A673 (cell line): ENCODE measurements at regions not wholly inside any gene's neighbourhood (a gene's known extent, or its start where the extent isn't known, plus 50 kb on each side); places are given as distances from the start of the nearest gene placed in this dataset.

ENCODE experiments used
- BruUV-seq: library from RNA; stranded (reverse); fragments of 400-500 nt; replicated peaks from 2 replicates; lab custom pipeline; 2021; lab: Mats Ljungman, UMichigan
- CTCF ChIA-PET: fragments of 300-600 bp; sonication (Branson Sonifier 250); formaldehyde crosslinking; loops from one replicate; lab custom pipeline; 2022; ENCODE audit warnings: antibody characterized with exemption; lab: Charles Lee
- POLR2A ChIA-PET: fragments of 300-600 bp; sonication (Branson Sonifier 250); formaldehyde crosslinking; loops from one replicate; lab custom pipeline; 2022; ENCODE audit warnings: antibody characterized with exemption; ENCODE audit not compliant: low non-redundant PET; lab: Charles Lee
- DNase-seq: peaks from one replicate; pipeline ENCODE4 v3.0.0-alpha.2; 2015; ENCODE audit warnings: low spot score
- H3K27ac ChIP-seq: fragments of 200-600 bp; sonication (generic); 2 replicates; pipeline ENCODE4 v1.5.1; 2016; ENCODE audit warnings: mixed run types, low read depth, mild to moderate bottlenecking, mixed read lengths, antibody characterized with exemption, low read length; ENCODE audit not compliant: poor library complexity, severe bottlenecking
- H3K27me3 ChIP-seq: fragments of 200-600 bp; sonication (generic); replicated peaks from 2 replicates; pipeline ENCODE4 v1.6.1; 2017; ENCODE audit warnings: mixed run types, low read depth, mild to moderate bottlenecking, mixed read lengths, antibody characterized with exemption, low read length; ENCODE audit not compliant: insufficient read depth, poor library complexity
- H3K36me3 ChIP-seq: fragments of 200-600 bp; sonication (generic); 2 replicates; pipeline ENCODE4 v1.6.1; 2016; ENCODE audit warnings: mixed run types, mild to moderate bottlenecking, mixed read lengths, antibody characterized with exemption, low read length; ENCODE audit not compliant: insufficient read depth, poor library complexity, severe bottlenecking
- H3K4me1 ChIP-seq: fragments of 200-600 bp; sonication (generic); 2 replicates; pipeline ENCODE4 v1.6.1; 2017; ENCODE audit warnings: mixed run types, mild to moderate bottlenecking, mixed read lengths, antibody characterized with exemption, low read length; ENCODE audit not compliant: insufficient read depth, poor library complexity, severe bottlenecking
- H3K4me3 ChIP-seq: fragments of 200-600 bp; sonication (generic); 2 replicates; pipeline ENCODE4 v1.5.1; 2016; ENCODE audit warnings: low read depth, mixed run types, mild to moderate bottlenecking, mixed read lengths, low read length; ENCODE audit not compliant: poor library complexity, severe bottlenecking
- H3K9me3 ChIP-seq: fragments of 200-600 bp; sonication (generic); 2 replicates; pipeline ENCODE4 v1.6.1; 2016; ENCODE audit warnings: mixed run types, low read depth, mild to moderate bottlenecking, mixed read lengths, antibody characterized with exemption, low read length; ENCODE audit not compliant: poor library complexity, severe bottlenecking
- EZH2 ChIP-seq: fragments of 200-600 bp; sonication (generic); IDR thresholded peaks from 2 replicates; pipeline ENCODE4 v1.6.1; 2017; ENCODE audit warnings: borderline replicate concordance, low read depth, mild to moderate bottlenecking, mixed read lengths, antibody characterized with exemption, low read length; ENCODE audit not compliant: poor library complexity, severe bottlenecking
- intact Hi-C: fragments of 100-400 bp; cut with micrococcal nuclease; formaldehyde crosslinking; loops from one replicate; pipeline ENCODE4 v1.10.0; 2022; ENCODE audit not compliant: unreplicated experiment
- TF ChIP-seq, protein P1 (sequence below): fragments of 300-800, 200-600 bp; sonication (generic); conservative IDR thresholded peaks from 2 replicates; pipeline ENCODE4 v1.5.1; 2017; ENCODE audit warnings: low read depth, mild to moderate bottlenecking, antibody characterized with exemption, low read length, moderate library complexity, mixed read lengths

DNA sequence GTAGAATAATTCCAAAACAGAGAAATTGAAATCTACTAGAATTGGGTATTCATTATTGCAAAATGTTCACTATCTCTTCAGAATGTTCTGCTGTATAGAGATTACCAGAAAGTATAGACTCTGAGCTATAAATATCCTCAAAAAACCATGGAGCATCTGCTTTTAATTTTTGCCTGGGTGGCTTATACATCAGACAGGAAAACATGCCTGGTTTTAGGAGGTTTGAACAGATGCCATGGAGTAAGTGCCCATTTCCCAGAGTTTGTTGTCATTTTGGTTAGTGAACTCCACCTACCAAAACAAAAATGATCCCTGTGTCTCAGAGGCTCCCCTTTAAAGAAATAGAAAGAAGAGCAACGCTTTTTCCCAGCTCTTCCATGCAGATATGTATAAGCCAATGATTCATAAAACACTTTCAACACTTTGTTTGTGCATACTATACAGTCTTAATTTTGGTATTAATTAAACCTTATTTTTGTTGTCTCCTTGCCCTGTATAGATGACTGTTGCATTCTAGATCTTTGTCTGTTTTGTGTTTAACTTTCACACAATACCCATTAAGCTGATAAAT lies 68.7 kb downstream of the MEPE start:
- Histone ChIP-seq H3K27ac (no peak overlapping the region), H3K27me3 (no peaks in the 10 kb centered on the region), H3K4me3 (no peak overlapping the region), H3K9me3 (no peaks in the 10 kb centered on the region), H3K4me1 (peaks cover 6% of the 10 kb centered on the region), H3K36me3 (no peaks in the 10 kb centered on the region)
- peak; percentile 37 for DNase-seq
- intact Hi-C loops = no loop called here
- CTCF ChIA-PET = no interaction called here
- TF ChIP-seq, protein P1, sequence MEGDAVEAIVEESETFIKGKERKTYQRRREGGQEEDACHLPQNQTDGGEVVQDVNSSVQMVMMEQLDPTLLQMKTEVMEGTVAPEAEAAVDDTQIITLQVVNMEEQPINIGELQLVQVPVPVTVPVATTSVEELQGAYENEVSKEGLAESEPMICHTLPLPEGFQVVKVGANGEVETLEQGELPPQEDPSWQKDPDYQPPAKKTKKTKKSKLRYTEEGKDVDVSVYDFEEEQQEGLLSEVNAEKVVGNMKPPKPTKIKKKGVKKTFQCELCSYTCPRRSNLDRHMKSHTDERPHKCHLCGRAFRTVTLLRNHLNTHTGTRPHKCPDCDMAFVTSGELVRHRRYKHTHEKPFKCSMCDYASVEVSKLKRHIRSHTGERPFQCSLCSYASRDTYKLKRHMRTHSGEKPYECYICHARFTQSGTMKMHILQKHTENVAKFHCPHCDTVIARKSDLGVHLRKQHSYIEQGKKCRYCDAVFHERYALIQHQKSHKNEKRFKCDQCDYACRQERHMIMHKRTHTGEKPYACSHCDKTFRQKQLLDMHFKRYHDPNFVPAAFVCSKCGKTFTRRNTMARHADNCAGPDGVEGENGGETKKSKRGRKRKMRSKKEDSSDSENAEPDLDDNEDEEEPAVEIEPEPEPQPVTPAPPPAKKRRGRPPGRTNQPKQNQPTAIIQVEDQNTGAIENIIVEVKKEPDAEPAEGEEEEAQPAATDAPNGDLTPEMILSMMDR = no peak
- no peak for TF ChIP-seq EZH2
- POLR2A ChIA-PET = no interaction called here
- no TSS peak for BruUV-seq

DNA sequence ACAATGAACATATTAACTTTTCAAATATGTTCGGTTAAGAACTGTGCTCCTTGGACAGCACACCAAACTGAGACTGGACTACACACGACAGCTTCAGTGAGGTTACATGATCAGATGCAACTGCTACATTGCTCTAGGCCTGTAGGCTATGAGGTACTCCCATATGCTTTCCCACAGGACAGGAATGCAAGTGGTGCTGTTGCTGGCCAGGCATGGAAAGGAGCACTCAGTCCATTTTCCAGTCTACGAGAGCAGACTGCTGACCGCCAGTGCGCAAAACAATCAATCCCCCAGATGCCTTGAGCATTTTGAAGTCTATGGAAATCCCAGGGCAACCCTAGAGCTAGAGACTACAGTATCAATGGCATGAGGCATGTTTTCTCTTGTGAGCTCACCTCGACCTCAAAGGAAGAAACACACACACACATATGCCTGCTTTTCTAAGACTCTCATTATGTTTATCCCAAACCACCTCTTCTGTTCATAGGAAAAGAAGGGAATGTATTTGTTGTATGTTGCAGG lies 70.8 kb upstream of the SPP1 start:
- Histone ChIP-seq H3K4me1 (no peaks in the 10 kb centered on the region), H3K4me3 (no peak overlapping the region), H3K27ac (no peak overlapping the region), H3K27me3 (no peaks in the 10 kb centered on the region), H3K36me3 (no peaks in the 10 kb centered on the region), H3K9me3 (no peaks in the 10 kb centered on the region)
- intact Hi-C loops = no loop called here
- ChIA-PET CTCF (no interaction called here), POLR2A (no interaction called here)
- no peak for DNase-seq
- BruUV-seq = no TSS peak
- no peak for TF ChIP-seq EZH2
- TF ChIP-seq, protein P1 = no peak

GRCh38 chr4:87908336-87908735 lies 67.2 kb upstream of the SPP1 start:
- intact Hi-C loops = no loop called here
- no TSS peak for BruUV-seq
- H3K27me3 ChIP-seq = no peaks in the 10 kb centered on the region
- TF ChIP-seq, protein P1 = no peak
- TF ChIP-seq EZH2 = no peak
- DNase-seq = no peak
- no peaks in the 10 kb centered on the region for H3K9me3 ChIP-seq
- no peaks in the 10 kb centered on the region for H3K36me3 ChIP-seq
- CTCF ChIA-PET = no interaction called here
- no peaks in the 10 kb centered on the region for H3K4me1 ChIP-seq
- POLR2A ChIA-PET = no interaction called here
- no peak overlapping the region for H3K4me3 ChIP-seq
- H3K27ac ChIP-seq = no peak overlapping the region
